ENCODE measurements at regions not wholly inside any gene's neighbourhood (a gene's known extent, or its start where the extent isn't known, plus 50 kb on each side); places are given as distances from the start of the nearest gene placed in this dataset.
"Not testable (repeated sequence)": the region's sequence is repeated elsewhere in the genome, so short reads cannot be mapped to it uniquely, and the experiment has no call there.

GRCh38 chr16:88159046-88159896 lies 208.0 kb downstream of the BANP start:
- H3K27me3 Mint-ChIP-seq; H3K27ac Mint-ChIP-seq; DNase-seq; H3K36me3 Mint-ChIP-seq (ENCODE audit: low read depth); ATAC-seq; POLR2A ChIA-PET; H3K4me3 Mint-ChIP-seq; H3K4me1 Mint-ChIP-seq (ENCODE audit: low read depth); CTCF ChIA-PET; H3K9me3 Mint-ChIP-seq; intact Hi-C loops (cut with micrococcal nuclease): not testable (repeated sequence)

GRCh38 chr16:88159897-88160335 lies 208.7 kb downstream of the BANP start:
- H3K27ac Mint-ChIP-seq = not testable (repeated sequence)

DNA sequence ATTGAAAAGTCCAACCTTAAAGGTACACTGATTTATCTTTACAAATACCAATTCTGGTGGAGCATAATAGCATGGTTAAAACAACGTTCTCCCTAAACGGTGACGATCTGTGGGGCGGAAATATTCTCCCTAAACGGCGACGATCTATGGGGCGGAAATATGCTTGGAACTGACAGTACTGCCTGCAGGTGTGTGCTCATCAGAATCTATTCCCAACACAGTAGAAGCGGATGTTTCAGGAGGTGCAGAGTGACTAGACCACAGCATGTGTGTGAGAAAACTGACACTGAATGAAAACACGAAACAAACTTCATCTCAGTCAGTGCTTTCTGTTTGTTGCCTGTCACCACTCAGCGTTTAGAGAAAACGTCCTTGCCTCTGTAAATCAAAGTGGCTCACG lies 210.0 kb downstream of the BANP start:
- H3K27me3 Mint-ChIP-seq; H3K4me3 Mint-ChIP-seq; H3K4me1 Mint-ChIP-seq (ENCODE audit: low read depth); H3K9me3 Mint-ChIP-seq; ATAC-seq; H3K36me3 Mint-ChIP-seq (ENCODE audit: low read depth); DNase-seq; intact Hi-C loops (cut with micrococcal nuclease); POLR2A ChIA-PET; H3K27ac Mint-ChIP-seq: not testable (repeated sequence)
- CTCF ChIA-PET = interaction anchor here (0.7 kb wide), 1 partner anchor 381 kb away, joined by 3 read pairs; no protein-coding TSS in a partner anchor

More at GRCh38 chr16:88159897-88160335, 208.7 kb downstream of the BANP start:
- H3K27me3 Mint-ChIP-seq; POLR2A ChIA-PET; intact Hi-C loops (cut with micrococcal nuclease); DNase-seq; H3K4me1 Mint-ChIP-seq (ENCODE audit: low read depth); ATAC-seq; H3K4me3 Mint-ChIP-seq; H3K9me3 Mint-ChIP-seq; CTCF ChIA-PET; H3K36me3 Mint-ChIP-seq (ENCODE audit: low read depth): not testable (repeated sequence)

GRCh38 chr16:88161623-88162275 lies 210.5 kb downstream of the BANP start:
- ATAC-seq; H3K4me3 Mint-ChIP-seq; H3K9me3 Mint-ChIP-seq; H3K27ac Mint-ChIP-seq; DNase-seq; H3K27me3 Mint-ChIP-seq; H3K36me3 Mint-ChIP-seq (ENCODE audit: low read depth); intact Hi-C loops (cut with micrococcal nuclease); H3K4me1 Mint-ChIP-seq (ENCODE audit: low read depth); CTCF ChIA-PET; POLR2A ChIA-PET: not testable (repeated sequence)

DNA sequence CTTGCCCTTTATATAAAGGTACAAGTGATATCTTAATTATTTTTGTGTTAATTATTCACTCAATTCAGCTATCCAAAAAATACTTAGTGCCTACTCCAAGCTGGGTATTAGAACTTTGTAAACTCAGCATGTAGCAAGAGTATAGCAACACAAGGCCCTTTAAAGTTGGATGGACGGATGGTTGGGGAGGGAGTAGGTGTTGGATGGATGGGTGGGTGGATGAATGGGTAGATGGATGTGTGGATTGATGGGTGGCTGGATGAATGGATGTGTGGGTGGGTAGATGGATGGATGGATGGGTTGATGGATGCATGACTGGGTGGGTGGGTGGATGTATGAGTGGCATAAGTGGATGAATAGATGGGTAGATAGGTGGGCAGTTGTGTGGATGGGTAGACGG lies 211.5 kb downstream of the BANP start:
- not testable (repeated sequence) for H3K4me3 Mint-ChIP-seq

GRCh38 chr16:88164196-88165039 lies 213.2 kb downstream of the BANP start:
- H3K27ac Mint-ChIP-seq; intact Hi-C loops (cut with micrococcal nuclease); H3K27me3 Mint-ChIP-seq; H3K4me3 Mint-ChIP-seq; H3K9me3 Mint-ChIP-seq; DNase-seq; POLR2A ChIA-PET; CTCF ChIA-PET; H3K36me3 Mint-ChIP-seq (ENCODE audit: low read depth); ATAC-seq; H3K4me1 Mint-ChIP-seq (ENCODE audit: low read depth): not testable (repeated sequence)

More for the DNA sequence above, 211.5 kb downstream of the BANP start:
- DNase-seq; H3K4me1 Mint-ChIP-seq (ENCODE audit: low read depth); POLR2A ChIA-PET; H3K27me3 Mint-ChIP-seq; H3K9me3 Mint-ChIP-seq; ATAC-seq; H3K36me3 Mint-ChIP-seq (ENCODE audit: low read depth); CTCF ChIA-PET; H3K27ac Mint-ChIP-seq; intact Hi-C loops (cut with micrococcal nuclease): not testable (repeated sequence)

DNA sequence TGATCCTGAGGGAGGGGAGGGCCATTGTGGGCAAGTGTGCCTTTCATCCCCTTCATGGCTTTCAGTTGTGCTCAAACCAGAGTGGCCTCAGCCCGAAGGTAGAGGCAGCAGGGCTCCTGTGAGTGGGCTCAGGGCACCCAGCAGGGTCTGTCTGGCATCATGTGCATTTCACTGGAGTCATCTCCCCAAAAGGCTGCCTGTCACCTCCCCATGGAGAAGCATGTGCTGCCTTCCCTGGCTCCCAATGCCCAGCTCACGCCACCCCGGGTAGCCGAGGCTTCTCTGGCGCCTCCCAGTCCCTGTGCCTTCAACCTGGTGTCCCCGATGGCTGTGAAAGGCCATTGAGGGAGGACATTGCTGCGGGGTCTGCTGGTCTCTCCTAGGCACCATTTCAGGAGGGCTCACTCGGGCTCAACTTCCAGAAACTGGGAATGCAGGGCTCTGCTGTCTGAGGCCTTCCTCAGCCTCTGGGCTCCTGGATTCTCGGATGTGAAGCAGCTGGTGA lies 213.9 kb downstream of the BANP start:
- CTCF ChIA-PET; H3K27me3 Mint-ChIP-seq; H3K27ac Mint-ChIP-seq; H3K9me3 Mint-ChIP-seq; H3K4me3 Mint-ChIP-seq; DNase-seq; H3K36me3 Mint-ChIP-seq (ENCODE audit: low read depth); H3K4me1 Mint-ChIP-seq (ENCODE audit: low read depth); POLR2A ChIA-PET; ATAC-seq; intact Hi-C loops (cut with micrococcal nuclease): not testable (repeated sequence)

DNA sequence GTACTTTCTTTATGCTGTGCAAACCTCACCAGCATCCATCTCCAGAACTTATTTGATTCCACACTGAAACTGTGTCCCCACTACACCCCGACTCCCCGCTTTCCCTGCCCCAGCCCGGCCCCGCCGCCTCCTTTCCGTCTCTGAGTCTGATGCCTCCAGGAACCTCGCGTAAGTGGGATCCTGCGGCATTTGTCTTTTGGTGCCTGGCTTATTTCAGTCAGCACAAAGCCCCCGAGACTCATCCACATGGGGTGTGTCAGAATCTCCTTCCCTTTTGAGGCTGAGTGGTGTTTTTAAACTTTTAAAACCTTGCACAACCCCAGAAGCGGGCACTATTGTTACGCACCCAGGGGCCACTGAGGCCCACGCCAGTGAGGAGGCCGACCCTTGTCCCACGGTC lies 214.4 kb downstream of the BANP start:
- H3K27ac Mint-ChIP-seq; intact Hi-C loops (cut with micrococcal nuclease); H3K9me3 Mint-ChIP-seq; H3K4me1 Mint-ChIP-seq (ENCODE audit: low read depth); H3K4me3 Mint-ChIP-seq; POLR2A ChIA-PET; CTCF ChIA-PET; H3K36me3 Mint-ChIP-seq (ENCODE audit: low read depth); DNase-seq; ATAC-seq: not testable (repeated sequence)
- peaks cover 10% of the 10 kb centered on the region for H3K27me3 Mint-ChIP-seq

DNA sequence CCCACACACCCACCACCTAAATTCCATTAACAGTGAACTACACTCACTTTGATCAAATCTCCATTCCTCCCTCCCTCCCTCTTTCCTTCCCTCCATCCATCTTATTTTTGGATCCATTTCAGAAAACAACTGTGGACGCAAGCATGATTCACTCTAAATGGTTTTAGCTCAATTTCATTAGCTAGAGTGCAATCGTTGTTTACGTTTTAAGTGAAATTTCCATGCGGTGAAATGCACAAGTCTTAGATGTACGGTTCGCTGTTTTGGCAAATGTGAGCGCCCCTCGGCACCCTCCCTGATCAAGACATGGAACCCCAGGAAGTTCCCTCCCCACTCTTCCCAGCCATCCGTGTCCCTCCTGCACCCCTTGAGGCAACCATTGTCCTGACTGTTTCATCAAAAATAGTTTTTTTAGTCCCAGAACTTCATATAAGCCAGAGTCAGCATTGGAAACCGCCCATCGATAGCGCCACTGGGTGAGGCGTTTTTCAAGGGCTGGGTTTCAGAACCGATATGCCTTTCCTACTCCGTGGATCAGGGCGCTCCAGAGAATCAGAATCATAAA lies 215.1 kb downstream of the BANP start:
- ATAC-seq, CTCF ChIA-PET, DNase-seq: not testable (repeated sequence)

DNA sequence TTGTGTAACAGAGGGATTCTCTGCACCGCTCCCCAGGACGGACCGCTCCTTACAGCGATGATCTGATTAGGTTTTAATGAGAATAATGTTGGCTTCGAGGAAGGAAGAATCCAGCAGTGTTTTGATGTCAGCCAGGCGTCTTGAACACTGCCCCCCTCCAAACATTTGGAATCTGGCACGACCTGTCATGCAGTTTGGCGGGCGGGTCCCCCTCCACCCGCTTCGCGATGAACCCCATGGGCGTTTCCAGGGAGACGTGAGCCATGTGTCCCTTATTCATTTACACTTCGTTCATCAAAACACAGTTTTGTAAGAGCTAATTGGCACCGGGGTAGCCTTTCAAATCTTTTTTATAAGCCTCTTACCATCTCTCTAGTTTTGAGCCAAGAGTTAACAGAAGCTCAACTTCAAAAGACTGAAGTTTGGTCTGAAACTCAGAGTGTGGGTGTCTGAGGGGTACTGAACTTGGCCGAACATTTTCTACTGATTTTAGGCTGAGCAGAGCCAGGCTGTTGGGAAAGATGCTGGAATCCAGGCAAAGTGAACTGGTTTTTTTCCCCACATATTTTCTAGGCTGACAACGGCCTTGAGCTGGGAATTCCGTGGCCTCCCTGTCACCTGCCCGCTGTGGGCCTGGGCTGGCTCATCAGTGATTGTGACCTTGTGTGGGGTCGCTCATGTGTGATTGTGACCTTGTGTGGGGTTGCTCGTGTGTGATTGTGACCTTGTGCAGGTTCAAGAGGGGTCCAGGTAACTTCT lies 214.8 kb upstream of the ZNF469 start:
- POLR2A ChIA-PET, CTCF ChIA-PET: not testable (repeated sequence)

More for the DNA sequence above, 215.1 kb downstream of the BANP start:
- H3K4me3 Mint-ChIP-seq; POLR2A ChIA-PET; H3K27ac Mint-ChIP-seq; H3K36me3 Mint-ChIP-seq (ENCODE audit: low read depth); H3K9me3 Mint-ChIP-seq; H3K4me1 Mint-ChIP-seq (ENCODE audit: low read depth); intact Hi-C loops (cut with micrococcal nuclease): not testable (repeated sequence)
- H3K27me3 Mint-ChIP-seq = peaks cover 10% of the 10 kb centered on the region

DNA sequence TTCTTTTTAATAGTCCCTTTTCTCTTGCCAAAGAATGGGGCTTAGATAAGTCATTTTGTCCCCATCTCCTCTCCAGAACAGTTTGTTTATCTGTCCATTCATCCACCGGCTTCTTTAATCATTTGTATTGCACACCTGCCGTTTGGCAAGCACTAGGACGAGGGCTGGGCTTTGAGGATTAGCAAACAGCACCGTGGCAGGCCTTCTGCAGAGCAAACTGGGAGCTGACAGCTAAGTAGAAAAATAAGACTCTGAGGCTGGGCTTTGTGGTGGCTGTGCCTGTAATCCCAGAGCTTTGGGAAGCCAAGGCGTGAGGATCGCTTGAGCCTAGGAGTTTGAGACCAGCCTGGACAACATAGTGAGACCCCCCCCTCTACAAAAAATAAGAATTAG lies 214.2 kb upstream of the ZNF469 start:
- POLR2A ChIA-PET; H3K4me1 Mint-ChIP-seq (ENCODE audit: low read depth); H3K4me3 Mint-ChIP-seq; CTCF ChIA-PET; ATAC-seq; H3K36me3 Mint-ChIP-seq (ENCODE audit: low read depth); intact Hi-C loops (cut with micrococcal nuclease); H3K9me3 Mint-ChIP-seq; H3K27ac Mint-ChIP-seq; DNase-seq: not testable (repeated sequence)
- H3K27me3 Mint-ChIP-seq = peaks cover 16% of the 10 kb centered on the region

More for the DNA sequence above, 214.8 kb upstream of the ZNF469 start:
- ATAC-seq; H3K27ac Mint-ChIP-seq; H3K4me3 Mint-ChIP-seq; H3K36me3 Mint-ChIP-seq (ENCODE audit: low read depth); H3K4me1 Mint-ChIP-seq (ENCODE audit: low read depth); DNase-seq; H3K9me3 Mint-ChIP-seq; intact Hi-C loops (cut with micrococcal nuclease): not testable (repeated sequence)
- peaks cover 19% of the 10 kb centered on the region for H3K27me3 Mint-ChIP-seq

Data from activated CD8-positive, alpha-beta T cell treated with anti-CD3 and anti-CD28 coated beads for 36 hours (primary cell).